Sigmoid colon (tissue), 4 donors: ENCODE measurements at regions not wholly inside any gene's neighbourhood (a gene's known extent, or its start where the extent isn't known, plus 50 kb on each side); places are given as distances from the start of the nearest gene placed in this dataset.

ENCODE experiments used
- EP300 ChIP-seq, 4 donors: sonication (generic); formaldehyde crosslinking; IDR thresholded peaks; one replicate each; pipeline ENCODE4 v1.6.1; 2017; ENCODE audit warnings: antibody characterized with exemption in 4 of 4
- TF ChIP-seq, protein P1 (sequence below), 4 experiments: fragments of 450-650 bp in 3 of 4; fragments of 200-600 bp in 1 of 4; IDR thresholded peaks; one replicate each; pipeline ENCODE4 v1.5.1; 2016 to 2019; ENCODE audit warnings: antibody characterized with exemption in 4 of 4, mild to moderate bottlenecking in 3 of 4, moderate library complexity in 2 of 4

DNA sequence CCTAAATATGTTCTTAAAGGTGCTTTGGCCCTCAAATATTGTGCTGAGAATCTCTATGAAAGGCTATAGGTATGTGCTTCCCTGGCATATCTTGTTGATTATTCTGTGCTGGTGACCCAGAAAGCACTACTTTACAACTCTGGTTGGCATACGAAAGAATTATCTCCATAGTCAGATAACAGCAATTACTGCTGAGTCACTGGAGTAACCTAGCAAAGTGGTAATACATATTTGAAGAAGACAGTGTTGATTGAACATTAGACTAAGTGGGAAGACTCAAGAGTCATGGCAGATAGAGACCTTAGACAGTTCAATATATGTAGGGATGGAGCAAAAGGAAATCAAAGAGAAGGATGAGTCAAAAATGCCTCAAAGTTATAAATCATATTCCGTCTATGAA, 1978.5 kb upstream of the LRRTM1 start:
- no peak for TF ChIP-seq EP300 (IDR thresholded peaks at IDR 0.05)
- TF ChIP-seq, protein P1, sequence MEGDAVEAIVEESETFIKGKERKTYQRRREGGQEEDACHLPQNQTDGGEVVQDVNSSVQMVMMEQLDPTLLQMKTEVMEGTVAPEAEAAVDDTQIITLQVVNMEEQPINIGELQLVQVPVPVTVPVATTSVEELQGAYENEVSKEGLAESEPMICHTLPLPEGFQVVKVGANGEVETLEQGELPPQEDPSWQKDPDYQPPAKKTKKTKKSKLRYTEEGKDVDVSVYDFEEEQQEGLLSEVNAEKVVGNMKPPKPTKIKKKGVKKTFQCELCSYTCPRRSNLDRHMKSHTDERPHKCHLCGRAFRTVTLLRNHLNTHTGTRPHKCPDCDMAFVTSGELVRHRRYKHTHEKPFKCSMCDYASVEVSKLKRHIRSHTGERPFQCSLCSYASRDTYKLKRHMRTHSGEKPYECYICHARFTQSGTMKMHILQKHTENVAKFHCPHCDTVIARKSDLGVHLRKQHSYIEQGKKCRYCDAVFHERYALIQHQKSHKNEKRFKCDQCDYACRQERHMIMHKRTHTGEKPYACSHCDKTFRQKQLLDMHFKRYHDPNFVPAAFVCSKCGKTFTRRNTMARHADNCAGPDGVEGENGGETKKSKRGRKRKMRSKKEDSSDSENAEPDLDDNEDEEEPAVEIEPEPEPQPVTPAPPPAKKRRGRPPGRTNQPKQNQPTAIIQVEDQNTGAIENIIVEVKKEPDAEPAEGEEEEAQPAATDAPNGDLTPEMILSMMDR (IDR thresholded peaks at IDR 0.05): no peak
